GM12878 (cell line): ENCODE measurements at regions not wholly inside any gene's neighbourhood (a gene's known extent, or its start where the extent isn't known, plus 50 kb on each side); places are given as distances from the start of the nearest gene placed in this dataset.

ENCODE experiments used
- ATAC-seq: fragments of 200-7000 bp; cut with Tn5 transposase; 3 replicates; pipeline ENCODE4 v1.9.1; 2020; ENCODE audit warnings: mild to moderate bottlenecking, moderate library complexity
- BruUV-seq: library from RNA; stranded (reverse); fragments of 400-500 nt; replicated peaks from 2 replicates; lab custom pipeline; 2021; lab: Mats Ljungman, UMichigan
- CTCF ChIA-PET: fragments of 300-600 bp; sonication (Branson Sonifier 250); formaldehyde crosslinking; extraction: SDS; loops from one replicate; lab custom pipeline; 2021; ENCODE audit warnings: inconsistent platforms; lab: Yijun Ruan, JAX
- POLR2A ChIA-PET: fragments of 350-600 bp; formaldehyde crosslinking; extraction: SDS; loops from one replicate; lab custom pipeline; 2021; ENCODE audit warnings: inconsistent platforms; lab: Charles Lee
- RAD21 ChIA-PET: fragments of 300-600 bp; sonication (Branson Sonifier 250); formaldehyde crosslinking; loops from one replicate; lab custom pipeline; 2023; ENCODE audit warnings: antibody characterized with exemption; ENCODE audit not compliant: unreplicated experiment; lab: Charles Lee
- SMC1A ChIA-PET: fragments of 300-600 bp; sonication (Branson Sonifier 250); formaldehyde crosslinking; loops from one replicate; lab custom pipeline; 2023; ENCODE audit not compliant: unreplicated experiment, uncharacterized antibody; lab: Charles Lee
- DNase-seq: peaks from one replicate; pipeline ENCODE4 v3.0.0-alpha.2; 2011; ENCODE audit warnings: low read depth, low spot score
- FAIRE-seq: peaks from 3 replicates; lab custom pipeline; 2011; peaks lifted over from hg19 to GRCh38; lab: Jason Lieb, UNC
- H2AFZ ChIP-seq: 2 replicates; pipeline ENCODE4 v1.6.0; 2011; ENCODE audit warnings: low read depth, low read length, control low read depth; ENCODE audit not compliant: control insufficient read depth
- H3K27ac ChIP-seq: 2 replicates; pipeline ENCODE4 v1.5.1; 2011; ENCODE audit warnings: control low read depth; ENCODE audit not compliant: control insufficient read depth, insufficient read depth
- H3K27me3 ChIP-seq, 2 experiments: replicated peaks in 1 of 2; 2 replicates each; pipeline versions ENCODE4 v1.6.0 to v1.6.1; 2011; ENCODE audit warnings: low read length in 1 of 2; ENCODE audit not compliant: control insufficient read depth in 2 of 2, insufficient read depth in 2 of 2
- H3K36me3 ChIP-seq, 2 experiments: 2 replicates each; pipeline ENCODE4 v1.5.1; 2011; ENCODE audit warnings: low read length in 1 of 2; ENCODE audit not compliant: control insufficient read depth in 2 of 2, insufficient read depth in 2 of 2
- H3K4me1 ChIP-seq: 2 replicates; pipeline ENCODE4 v1.6.1; 2011; ENCODE audit warnings: mild to moderate bottlenecking, low read length, moderate library complexity, mixed read lengths; ENCODE audit not compliant: control insufficient read depth, insufficient read depth
- H3K4me2 ChIP-seq: 2 replicates; pipeline ENCODE4 v1.6.0; 2011; ENCODE audit warnings: control low read depth; ENCODE audit not compliant: control insufficient read depth, insufficient read depth
- H3K4me3 ChIP-seq: fragments of 200-600 bp; sonication (generic); 2 replicates; pipeline ENCODE4 v1.5.1; 2016
- H3K79me2 ChIP-seq: 2 replicates; pipeline ENCODE4 v1.6.0; 2011; ENCODE audit warnings: low read length; ENCODE audit not compliant: control insufficient read depth, insufficient read depth
- H3K9ac ChIP-seq: 2 replicates; pipeline ENCODE4 v1.8.0; 2011; ENCODE audit warnings: low read length, control low read depth, mixed read lengths; ENCODE audit not compliant: control insufficient read depth, insufficient read depth
- H3K9me3 ChIP-seq: replicated peaks from 3 replicates; pipeline ENCODE4 v1.5.1; 2011; ENCODE audit warnings: mild to moderate bottlenecking, low read length; ENCODE audit not compliant: control insufficient read depth, insufficient read depth
- H4K20me1 ChIP-seq: 2 replicates; pipeline ENCODE4 v1.6.0; 2011; ENCODE audit not compliant: control insufficient read depth, insufficient read depth
- CREM ChIP-seq: IDR thresholded peaks from 2 replicates; pipeline ENCODE4 v1.6.1; 2014; ENCODE audit warnings: antibody characterized with exemption, low read depth
- FOS ChIP-seq: IDR thresholded peaks from 3 replicates; pipeline ENCODE4 v1.6.1; 2011; ENCODE audit warnings: borderline replicate concordance; ENCODE audit not compliant: insufficient read length; ENCODE audit errors: extremely low read depth
- IKZF2 ChIP-seq, 2 experiments: fragments of 450-650 bp; IDR thresholded peaks; 2 replicates each; pipeline ENCODE4 v1.6.1; 2017; ENCODE audit warnings: mild to moderate bottlenecking in 2 of 2, moderate library complexity in 2 of 2
- MLLT1 ChIP-seq: fragments of 450-650 bp; IDR thresholded peaks from 2 replicates; pipeline ENCODE4 v1.6.1; 2016; ENCODE audit warnings: mild to moderate bottlenecking
- MTA2 ChIP-seq: fragments of 450-650 bp; IDR thresholded peaks from 2 replicates; pipeline ENCODE4 v1.6.1; 2016; ENCODE audit warnings: low read depth, mild to moderate bottlenecking, moderate library complexity
- PRDM15 ChIP-seq: fragments of 450-650 bp; formaldehyde crosslinking; IDR thresholded peaks from 2 replicates; pipeline ENCODE4 v1.4.0; 2020; ENCODE audit warnings: mild to moderate bottlenecking, moderate library complexity
- RB1 ChIP-seq: fragments of 450-650 bp; formaldehyde crosslinking; IDR thresholded peaks from 2 replicates; pipeline ENCODE4 v1.6.1; 2017; ENCODE audit warnings: mild to moderate bottlenecking, borderline replicate concordance
- YY1 ChIP-seq: IDR thresholded peaks from 2 replicates; pipeline ENCODE4 v1.6.1; 2011; ENCODE audit warnings: low read depth, mild to moderate bottlenecking, low read length
- WGBS: methylation state at CpG from one replicate; pipeline ENCODE4 v1.1.6; 2016; ENCODE audit warnings: low lambda C conversion rate; ENCODE audit not compliant: insufficient replicate concordance, insufficient coverage; ENCODE audit errors: missing lambda C conversion rate; 5-methylcytosine and 5-hydroxymethylcytosine counted together
- in situ Hi-C: fragments of 300-500 bp; cut with MboI; formaldehyde crosslinking; loops from 9 replicates; pipeline ENCODE4 v1.14.3; 2018; ENCODE audit warnings: mixed read lengths
- intact Hi-C: fragments of 100-400 bp; cut with micrococcal nuclease; formaldehyde crosslinking; loops from one replicate; pipeline ENCODE4 v1.14.2; 2022; ENCODE audit not compliant: unreplicated experiment
- TF ChIP-seq, protein P1 (sequence below), 3 experiments: IDR thresholded peaks in 2 of 3; conservative IDR thresholded peaks in 1 of 3; 2 replicates each; pipeline ENCODE4 v1.5.1; 2011; ENCODE audit warnings: low read depth in 3 of 3, low read length in 3 of 3, mild to moderate bottlenecking in 3 of 3, control low read depth in 2 of 3, moderate library complexity in 2 of 3, inconsistent platforms in 1 of 3, mixed read lengths in 1 of 3; ENCODE audit not compliant: control insufficient read depth in 2 of 3, insufficient read depth in 1 of 3; ENCODE audit errors: extremely low read depth in 1 of 3

- Histone ChIP-seq H3K4me1 (no peaks in the 10 kb centered on the region), H3K4me2 (no peak overlapping the region), H3K9ac (no peak overlapping the region), H3K9me3 (no peaks in the 10 kb centered on the region; the same call in 2 of the 3 replicates), H3K79me2 (no peaks in the 10 kb centered on the region), H3K36me3 (no peaks in the 10 kb centered on the region), H2AFZ (no peak overlapping the region), H3K4me3 (no peak overlapping the region), H3K27me3 (no peaks in the 10 kb centered on the region), H3K27ac (no peak overlapping the region), H4K20me1 (no peaks in the 10 kb centered on the region)
- DNase-seq: no peak
- peak; percentile 38 for FAIRE-seq
- intact Hi-C loops (no loop called here), in situ Hi-C loops (no loop called here)
- POLR2A ChIA-PET: no interaction called here
- RAD21 ChIA-PET: no interaction called here
- no peak for TF ChIP-seq IKZF2 (IDR thresholded peaks at IDR 0.05)
- CTCF ChIA-PET: no interaction called here
- ATAC-seq: no peak
- SMC1A ChIA-PET: no interaction called here
- no TSS peak for BruUV-seq
These were observed 424.3 kb upstream of the ATP10A start for GRCh38 chr15:26287381-26287780.

DNA sequence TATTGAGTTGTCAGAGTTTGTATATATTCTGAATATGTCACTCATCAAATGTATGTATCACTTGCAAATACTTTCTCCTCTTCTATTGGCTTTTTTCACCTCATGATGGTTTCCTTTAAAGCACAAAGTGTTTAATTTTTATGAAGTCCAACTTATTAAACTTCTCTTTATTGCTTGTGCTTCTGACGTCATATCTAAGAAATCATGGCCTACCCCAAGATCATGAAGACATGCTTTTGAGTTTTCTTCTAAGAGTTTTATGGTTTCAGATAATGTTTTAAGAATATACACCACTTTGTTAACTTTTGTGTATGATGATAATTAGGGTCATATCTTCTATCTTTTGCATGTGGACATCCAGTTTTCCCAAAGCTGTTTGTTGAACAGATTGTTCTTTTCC, 417.2 kb upstream of the ATP10A start:
- in situ Hi-C loops: no loop called here
- H3K9me3 ChIP-seq: no peaks in the 10 kb centered on the region; the same call in 2 of the 3 replicates
- no peak overlapping the region for H3K27ac ChIP-seq
- H3K79me2 ChIP-seq: no peaks in the 10 kb centered on the region
- CTCF ChIA-PET: no interaction called here
- no peaks in the 10 kb centered on the region for H3K27me3 ChIP-seq
- no peaks in the 10 kb centered on the region for H3K36me3 ChIP-seq
- H2AFZ ChIP-seq: no peak overlapping the region
- H4K20me1 ChIP-seq: no peaks in the 10 kb centered on the region
- POLR2A ChIA-PET: no interaction called here
- 29% methylated on average over 1 of the region's 1 CpG for WGBS
- intact Hi-C loops: no loop called here
- RAD21 ChIA-PET: no interaction called here
- DNase-seq (no peak), FAIRE-seq (no peak), ATAC-seq (no peak)
- no TSS peak for BruUV-seq
- no peak overlapping the region for H3K4me3 ChIP-seq
- no peak overlapping the region for H3K9ac ChIP-seq
- SMC1A ChIA-PET: no interaction called here
- no peak overlapping the region for H3K4me2 ChIP-seq
- no peaks in the 10 kb centered on the region for H3K4me1 ChIP-seq
- TF ChIP-seq PRDM15 (CRISPR knock-in tag) (no peak), MTA2 (no peak), MLLT1 (no peak), CREM (no peak), RB1 (no peak), FOS (no peak), YY1 (no peak)
- TF ChIP-seq, protein P1, sequence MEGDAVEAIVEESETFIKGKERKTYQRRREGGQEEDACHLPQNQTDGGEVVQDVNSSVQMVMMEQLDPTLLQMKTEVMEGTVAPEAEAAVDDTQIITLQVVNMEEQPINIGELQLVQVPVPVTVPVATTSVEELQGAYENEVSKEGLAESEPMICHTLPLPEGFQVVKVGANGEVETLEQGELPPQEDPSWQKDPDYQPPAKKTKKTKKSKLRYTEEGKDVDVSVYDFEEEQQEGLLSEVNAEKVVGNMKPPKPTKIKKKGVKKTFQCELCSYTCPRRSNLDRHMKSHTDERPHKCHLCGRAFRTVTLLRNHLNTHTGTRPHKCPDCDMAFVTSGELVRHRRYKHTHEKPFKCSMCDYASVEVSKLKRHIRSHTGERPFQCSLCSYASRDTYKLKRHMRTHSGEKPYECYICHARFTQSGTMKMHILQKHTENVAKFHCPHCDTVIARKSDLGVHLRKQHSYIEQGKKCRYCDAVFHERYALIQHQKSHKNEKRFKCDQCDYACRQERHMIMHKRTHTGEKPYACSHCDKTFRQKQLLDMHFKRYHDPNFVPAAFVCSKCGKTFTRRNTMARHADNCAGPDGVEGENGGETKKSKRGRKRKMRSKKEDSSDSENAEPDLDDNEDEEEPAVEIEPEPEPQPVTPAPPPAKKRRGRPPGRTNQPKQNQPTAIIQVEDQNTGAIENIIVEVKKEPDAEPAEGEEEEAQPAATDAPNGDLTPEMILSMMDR (IDR thresholded peaks at IDR 0.05 in 2 of 3, conservative IDR thresholded peaks at IDR 0.05 in 1 of 3; ENCODE audit: control insufficient read depth in 2 of 3, extremely low read depth in 1 of 3, insufficient read depth in 1 of 3, low read depth in 3 of 3, low read length in 3 of 3): no peak
